ENCODE measurements at regions not wholly inside any gene's neighbourhood (a gene's known extent, or its start where the extent isn't known, plus 50 kb on each side); places are given as distances from the start of the nearest gene placed in this dataset.

GRCh38 chr13:39816936-39817335 is 161.5 kb downstream of the COG6 start:
- TF ChIP-seq POLR2A (IDR thresholded peaks at IDR 0.05) (no peak), CTCF (IDR thresholded peaks at IDR 0.05) (no peak)

All from Peyer's patch (tissue), 4 donors.